Sigmoid colon (tissue), 6 donors: ENCODE measurements at regions not wholly inside any gene's neighbourhood (a gene's known extent, or its start where the extent isn't known, plus 50 kb on each side); places are given as distances from the start of the nearest gene placed in this dataset.
"Not testable (repeated sequence)": the region's sequence is repeated elsewhere in the genome, so short reads cannot be mapped to it uniquely, and the experiment has no call there.

Experiments
- DNase-seq: peaks from one replicate; pipeline ENCODE4 v3.0.0-alpha.2; 2019
- H3K27ac ChIP-seq, 4 donors: fragments of 200-600 bp; sonication (generic); one replicate each; pipeline ENCODE4 v1.5.1; 2016 to 2019; ENCODE audit warnings: mild to moderate bottlenecking in 1 of 4
- H3K27me3 ChIP-seq, 3 donors: fragments of 200-600 bp; sonication (generic); one replicate each; pipeline ENCODE4 v1.5.1; 2019; ENCODE audit warnings: mild to moderate bottlenecking in 1 of 3
- H3K36me3 ChIP-seq, 4 donors: fragments of 200-600 bp; sonication (generic); one replicate each; pipeline ENCODE4 v1.5.1; 2016 to 2019
- H3K4me1 ChIP-seq, 4 donors: fragments of 200-600 bp; sonication (generic); one replicate each; pipeline ENCODE4 v1.5.1; 2017 to 2019
- H3K4me3 ChIP-seq, 4 donors: fragments of 200-600 bp; sonication (generic); one replicate each; pipeline ENCODE4 v1.5.1; 2017 to 2019; ENCODE audit warnings: mild to moderate bottlenecking in 2 of 4, moderate library complexity in 1 of 4
- H3K9me3 ChIP-seq, 4 donors: fragments of 200-600 bp in 3 of 4; sonication (generic) in 3 of 4; one replicate each; pipeline versions ENCODE4 v1.5.1 to v1.6.1; 2013 to 2019
- EP300 ChIP-seq, 4 donors: sonication (generic); formaldehyde crosslinking; IDR thresholded peaks; one replicate each; pipeline ENCODE4 v1.6.1; 2017; ENCODE audit warnings: antibody characterized with exemption in 4 of 4
- POLR2A ChIP-seq, 2 donors: fragments of 450-650 bp; IDR thresholded peaks; one replicate each; pipeline ENCODE4 v1.6.1; 2016; ENCODE audit warnings: antibody characterized with exemption in 2 of 2, mild to moderate bottlenecking in 2 of 2, moderate library complexity in 2 of 2
- POLR2AphosphoS5 ChIP-seq, 4 donors: sonication (generic); formaldehyde crosslinking; IDR thresholded peaks; one replicate each; pipeline ENCODE4 v1.6.1; 2017; ENCODE audit warnings: antibody characterized with exemption in 4 of 4
- WGBS, 2 donors: extraction: QIAGEN DNeasy Blood & Tissue Kit; methylation state at CpG; one replicate each; pipeline ENCODE4 v1.1.7; 2013; 5-methylcytosine and 5-hydroxymethylcytosine counted together
- intact Hi-C: fragments of 100-400 bp; cut with DNase I; formaldehyde crosslinking; loops from one replicate; pipeline ENCODE4 v1.15.1; 2023
- TF ChIP-seq, protein P1 (sequence below), 4 experiments: fragments of 450-650 bp in 3 of 4; fragments of 200-600 bp in 1 of 4; IDR thresholded peaks; one replicate each; pipeline ENCODE4 v1.5.1; 2016 to 2019; ENCODE audit warnings: antibody characterized with exemption in 4 of 4, mild to moderate bottlenecking in 3 of 4, moderate library complexity in 2 of 4
- donor health status: healthy with polysubstance abuse.
- donor health status: healthy.

GRCh38 chr12:46903058-46903457 lies 77.3 kb upstream of the SLC38A4 start:
- no peak for DNase-seq
- H3K4me3 ChIP-seq: no peak overlapping the region
- no peaks in the 10 kb centered on the region for H3K36me3 ChIP-seq
- intact Hi-C loops: no loop called here
- no peaks in the 10 kb centered on the region for H3K9me3 ChIP-seq
- 90 to 95% methylated on average over 2 of the region's 2 CpGs for WGBS, 2 donors
- H3K27me3 ChIP-seq: no peaks in the 10 kb centered on the region
- no peak for TF ChIP-seq EP300 (IDR thresholded peaks at IDR 0.05)
- no peak for TF ChIP-seq POLR2A (IDR thresholded peaks at IDR 0.05)
- TF ChIP-seq POLR2AphosphoS5 (IDR thresholded peaks at IDR 0.05): no peak
- TF ChIP-seq, protein P1, sequence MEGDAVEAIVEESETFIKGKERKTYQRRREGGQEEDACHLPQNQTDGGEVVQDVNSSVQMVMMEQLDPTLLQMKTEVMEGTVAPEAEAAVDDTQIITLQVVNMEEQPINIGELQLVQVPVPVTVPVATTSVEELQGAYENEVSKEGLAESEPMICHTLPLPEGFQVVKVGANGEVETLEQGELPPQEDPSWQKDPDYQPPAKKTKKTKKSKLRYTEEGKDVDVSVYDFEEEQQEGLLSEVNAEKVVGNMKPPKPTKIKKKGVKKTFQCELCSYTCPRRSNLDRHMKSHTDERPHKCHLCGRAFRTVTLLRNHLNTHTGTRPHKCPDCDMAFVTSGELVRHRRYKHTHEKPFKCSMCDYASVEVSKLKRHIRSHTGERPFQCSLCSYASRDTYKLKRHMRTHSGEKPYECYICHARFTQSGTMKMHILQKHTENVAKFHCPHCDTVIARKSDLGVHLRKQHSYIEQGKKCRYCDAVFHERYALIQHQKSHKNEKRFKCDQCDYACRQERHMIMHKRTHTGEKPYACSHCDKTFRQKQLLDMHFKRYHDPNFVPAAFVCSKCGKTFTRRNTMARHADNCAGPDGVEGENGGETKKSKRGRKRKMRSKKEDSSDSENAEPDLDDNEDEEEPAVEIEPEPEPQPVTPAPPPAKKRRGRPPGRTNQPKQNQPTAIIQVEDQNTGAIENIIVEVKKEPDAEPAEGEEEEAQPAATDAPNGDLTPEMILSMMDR (IDR thresholded peaks at IDR 0.05): no peak
- H3K27ac ChIP-seq: no peak overlapping the region
- no peaks in the 10 kb centered on the region for H3K4me1 ChIP-seq

DNA sequence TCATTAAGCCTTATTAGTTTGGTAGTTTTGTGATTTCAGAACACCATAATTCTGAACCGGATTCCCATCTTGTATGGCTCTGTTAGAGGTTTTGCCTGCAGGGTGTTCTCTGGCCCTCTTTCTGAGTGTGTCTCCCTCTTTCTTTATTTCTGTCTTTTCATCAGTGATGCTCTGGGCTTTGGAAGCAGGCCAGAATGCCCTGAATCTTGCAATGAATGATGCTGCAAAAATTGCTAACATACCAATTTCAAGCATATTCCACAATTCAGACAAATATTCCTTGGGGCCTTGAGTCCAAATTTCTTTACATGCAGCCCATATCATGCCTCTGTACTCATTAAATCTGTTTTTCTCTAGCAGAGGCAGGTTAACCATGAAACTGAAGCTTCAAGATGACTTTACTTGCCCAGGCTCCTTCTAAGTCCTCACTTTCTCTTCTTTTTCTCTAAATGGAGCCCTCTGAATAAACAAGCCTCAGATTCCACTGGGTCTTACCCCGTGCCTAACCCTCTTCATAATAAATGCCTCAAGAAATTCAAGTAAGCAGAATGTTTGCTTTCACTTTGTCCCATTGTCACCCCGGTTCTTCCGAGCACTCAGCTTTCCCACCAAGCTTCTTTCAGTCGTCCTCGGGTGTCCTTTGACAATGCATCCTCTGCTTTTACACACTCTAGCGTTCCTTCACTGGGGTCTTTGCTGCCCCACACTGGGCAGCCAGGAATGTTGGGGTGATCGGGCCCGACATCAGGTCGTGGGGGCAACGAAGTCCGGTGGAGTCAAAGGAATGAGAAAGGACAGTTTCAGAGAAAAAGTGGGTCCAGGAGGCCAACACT lies 78.8 kb upstream of the SLC38A4 start:
- Histone ChIP-seq H3K27me3 (no peaks in the 10 kb centered on the region), H3K4me3 (no peak overlapping the region), H3K36me3 (no peaks in the 10 kb centered on the region), H3K4me1 (no peaks in the 10 kb centered on the region), H3K9me3 (no peaks in the 10 kb centered on the region), H3K27ac (no peak overlapping the region)
- 85 to 87% methylated on average over 12 of the region's 12 CpGs for WGBS, 2 donors
- no peak for TF ChIP-seq POLR2A (IDR thresholded peaks at IDR 0.05)
- TF ChIP-seq POLR2AphosphoS5 (IDR thresholded peaks at IDR 0.05): no peak
- TF ChIP-seq, protein P1 (IDR thresholded peaks at IDR 0.05): no peak
- no peak for TF ChIP-seq EP300 (IDR thresholded peaks at IDR 0.05)
- DNase-seq: no peak
- intact Hi-C loops: no loop called here

GRCh38 chr12:46905239-46905627 lies 79.4 kb upstream of the SLC38A4 start:
- H3K27ac ChIP-seq, H3K4me3 ChIP-seq, H3K9me3 ChIP-seq, intact Hi-C loops, H3K27me3 ChIP-seq, DNase-seq, H3K4me1 ChIP-seq, H3K36me3 ChIP-seq: not testable (repeated sequence)
- 65 to 66% methylated on average over 4 of the region's 4 CpGs for WGBS, 2 donors

DNA sequence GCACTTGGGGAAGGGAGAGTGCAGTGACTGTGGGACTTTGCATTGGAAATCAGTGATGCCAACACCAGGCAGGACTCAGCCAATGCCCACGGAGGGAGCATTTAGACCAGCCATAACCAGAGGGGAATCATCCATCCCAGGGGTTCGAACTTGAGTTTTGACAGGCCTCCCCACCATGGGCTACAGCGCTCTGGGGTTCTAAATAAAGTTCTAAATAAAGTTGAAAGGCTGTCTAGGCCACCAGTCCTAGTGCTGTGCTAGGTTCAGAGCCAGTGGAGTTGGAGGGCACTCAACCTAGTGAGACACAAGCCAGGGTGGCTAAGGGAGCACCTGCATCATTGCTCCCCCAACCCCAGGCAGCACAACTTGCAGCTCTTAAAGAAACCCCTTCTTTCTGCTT lies 82.0 kb upstream of the SLC38A4 start:
- no peaks in the 10 kb centered on the region for H3K4me1 ChIP-seq
- H3K4me3 ChIP-seq: no peak overlapping the region
- 84 to 85% methylated on average over 3 of the region's 3 CpGs for WGBS, 2 donors
- TF ChIP-seq, protein P1 (IDR thresholded peaks at IDR 0.05): no peak
- no peak for TF ChIP-seq POLR2AphosphoS5 (IDR thresholded peaks at IDR 0.05)
- intact Hi-C loops: no loop called here
- no peaks in the 10 kb centered on the region for H3K27me3 ChIP-seq
- DNase-seq: no peak
- no peak overlapping the region for H3K27ac ChIP-seq
- H3K9me3 ChIP-seq: no peaks in the 10 kb centered on the region
- H3K36me3 ChIP-seq: no peaks in the 10 kb centered on the region

DNA sequence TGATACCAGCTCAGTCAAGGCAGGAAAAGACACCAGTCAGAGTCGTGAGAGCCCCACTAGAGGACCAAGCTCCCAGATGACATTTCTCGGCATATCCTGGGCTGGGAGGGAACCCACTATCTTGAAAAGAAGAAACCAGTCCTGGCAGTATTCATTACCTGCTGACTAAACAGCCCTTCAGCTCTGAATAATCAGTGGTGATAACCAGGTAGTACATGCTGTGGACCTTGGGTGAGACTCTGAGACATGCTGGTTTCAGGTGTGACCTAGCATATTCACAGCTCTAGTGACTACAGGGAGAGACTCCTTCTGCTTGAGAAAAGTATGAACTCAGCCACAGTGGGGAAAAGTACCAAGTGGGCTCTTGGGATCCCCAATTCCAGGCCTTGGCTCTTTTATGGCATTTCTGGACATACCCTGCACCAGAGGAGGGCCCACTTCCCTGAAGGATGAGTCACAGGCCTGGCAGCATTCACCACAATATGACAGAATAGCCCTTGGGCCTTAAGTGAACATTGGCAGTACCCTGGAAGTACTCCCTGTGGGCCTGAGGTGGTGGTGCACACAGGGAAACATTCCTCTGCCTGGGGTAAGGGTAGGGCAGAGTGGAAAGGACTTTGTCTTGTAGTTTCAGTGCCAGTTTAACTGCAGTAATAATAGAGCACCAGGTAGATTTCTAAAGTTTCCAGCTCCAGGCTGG lies 82.6 kb upstream of the SLC38A4 start:
- TF ChIP-seq POLR2A (IDR thresholded peaks at IDR 0.05) (no peak), EP300 (IDR thresholded peaks at IDR 0.05) (no peak)
- Histone ChIP-seq H3K36me3 (no peaks in the 10 kb centered on the region), H3K27ac (no peak overlapping the region), H3K4me1 (no peaks in the 10 kb centered on the region), H3K4me3 (no peak overlapping the region), H3K9me3 (no peaks in the 10 kb centered on the region), H3K27me3 (no peaks in the 10 kb centered on the region)
- intact Hi-C loops: no loop called here
- 95 to 98% methylated on average over 2 of the region's 2 CpGs for WGBS, 2 donors
- DNase-seq: no peak
